NCI-H2081 (cell line): ENCODE measurements at regions not wholly inside any gene's neighbourhood (a gene's known extent, or its start where the extent isn't known, plus 50 kb on each side); places are given as distances from the start of the nearest gene placed in this dataset.

Experiments used
- DNase-seq, 2 experiments: peaks; one replicate each; lab custom pipeline; 2025; lab: John Stamatoyannopoulos, UW

GRCh38 chr13:39938596-39938995, 283.1 kb downstream of the COG6 start:
- no peak for DNase-seq

GRCh38 chr13:39941236-39941635, 285.8 kb downstream of the COG6 start:
- DNase-seq: no peak

GRCh38 chr13:39941911-39942551, 286.6 kb downstream of the COG6 start:
- no peak for DNase-seq

- DNase-seq: peak; percentile 10 to 55
Observed at GRCh38 chr13:39942552-39943273, 287.3 kb downstream of the COG6 start.

GRCh38 chr13:39943711-39944110, 288.2 kb downstream of the COG6 start:
- no peak for DNase-seq

GRCh38 chr13:39945226-39945625, 289.8 kb downstream of the COG6 start:
- DNase-seq: no peak

GRCh38 chr13:39946769-39947168, 291.3 kb downstream of the COG6 start:
- no peak for DNase-seq

GRCh38 chr13:39951301-39951700, 295.8 kb downstream of the COG6 start:
- DNase-seq: no peak

GRCh38 chr13:39952249-39953233, 297.1 kb downstream of the COG6 start:
- no peak for DNase-seq

- DNase-seq: no peak
Observed at GRCh38 chr13:39954476-39954875, 299.0 kb downstream of the COG6 start.

GRCh38 chr13:39955560-39955959, 300.1 kb downstream of the COG6 start:
- no peak for DNase-seq

- DNase-seq: no peak
Observed at GRCh38 chr13:39956036-39956435, 300.6 kb downstream of the COG6 start.

- no peak for DNase-seq
Observed at GRCh38 chr13:39957868-39958677, 302.6 kb downstream of the COG6 start.

- no peak for DNase-seq
Observed at GRCh38 chr13:39959497-39960144, 304.2 kb downstream of the COG6 start.

GRCh38 chr13:39960191-39960590, 304.7 kb downstream of the COG6 start:
- DNase-seq: no peak

- no peak for DNase-seq
Observed at GRCh38 chr13:39961036-39961435, 305.6 kb downstream of the COG6 start.

- no peak for DNase-seq
Observed at GRCh38 chr13:39963612-39964011, 308.1 kb downstream of the COG6 start.

- DNase-seq: no peak
Observed at GRCh38 chr13:39965309-39965708, 309.8 kb downstream of the COG6 start.

- DNase-seq: no peak
Observed at GRCh38 chr13:39967199-39967959, 311.9 kb downstream of the COG6 start.
